NCI-H748 (cell line): ENCODE measurements at regions not wholly inside any gene's neighbourhood (a gene's known extent, or its start where the extent isn't known, plus 50 kb on each side); places are given as distances from the start of the nearest gene placed in this dataset.
"Not testable (repeated sequence)": the region's sequence is repeated elsewhere in the genome, so short reads cannot be mapped to it uniquely, and the experiment has no call there.

ENCODE experiments used
- DNase-seq: peaks from one replicate; lab custom pipeline; 2025; ENCODE audit not compliant: unreplicated experiment; lab: John Stamatoyannopoulos, UW

DNA sequence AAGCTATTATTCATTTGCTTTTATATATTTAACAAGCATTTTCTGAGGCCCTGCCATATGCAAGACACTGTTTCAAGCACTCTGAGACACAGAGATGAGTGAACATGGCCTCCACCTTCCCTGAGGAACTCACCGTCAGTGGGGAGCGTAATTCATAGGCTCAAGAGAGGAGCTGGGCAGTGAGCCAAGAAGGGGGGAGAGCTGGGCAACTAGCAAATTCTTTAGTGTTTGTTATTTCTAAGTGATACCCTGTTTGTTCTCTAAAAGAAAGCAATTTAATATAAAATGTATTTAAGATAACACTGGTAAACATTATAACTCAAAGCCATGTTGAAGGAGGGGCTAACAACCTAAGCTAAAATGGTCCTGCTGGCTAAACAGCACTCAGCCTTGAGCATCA lies 119.2 kb upstream of the NGF start:
- DNase-seq: peak; percentile 58

DNA sequence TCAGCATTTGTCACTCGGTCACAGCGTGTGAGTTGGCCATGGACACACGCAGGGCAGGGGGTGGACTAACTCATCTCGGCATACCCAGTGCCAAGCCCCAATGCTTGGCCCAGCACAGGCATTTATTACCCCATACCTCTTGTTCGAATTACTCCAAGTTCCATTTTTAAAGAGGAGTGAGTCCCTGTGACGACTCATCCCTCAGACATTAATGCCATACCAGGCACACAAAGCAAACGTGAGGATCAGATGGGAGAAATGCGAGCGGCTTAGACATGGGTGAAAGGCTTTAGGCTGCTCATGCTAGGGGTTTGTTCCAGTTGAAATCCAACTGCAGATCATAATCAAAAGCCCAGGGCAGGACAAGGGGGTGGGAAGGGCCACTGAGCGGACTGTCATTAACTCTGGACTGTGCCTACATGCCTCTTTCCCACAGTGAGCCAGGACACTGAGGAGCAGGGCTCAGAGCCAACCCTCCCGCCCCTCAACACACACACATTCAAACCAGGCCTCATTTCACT lies 118.5 kb upstream of the NGF start:
- peak; percentile 29 for DNase-seq

DNA sequence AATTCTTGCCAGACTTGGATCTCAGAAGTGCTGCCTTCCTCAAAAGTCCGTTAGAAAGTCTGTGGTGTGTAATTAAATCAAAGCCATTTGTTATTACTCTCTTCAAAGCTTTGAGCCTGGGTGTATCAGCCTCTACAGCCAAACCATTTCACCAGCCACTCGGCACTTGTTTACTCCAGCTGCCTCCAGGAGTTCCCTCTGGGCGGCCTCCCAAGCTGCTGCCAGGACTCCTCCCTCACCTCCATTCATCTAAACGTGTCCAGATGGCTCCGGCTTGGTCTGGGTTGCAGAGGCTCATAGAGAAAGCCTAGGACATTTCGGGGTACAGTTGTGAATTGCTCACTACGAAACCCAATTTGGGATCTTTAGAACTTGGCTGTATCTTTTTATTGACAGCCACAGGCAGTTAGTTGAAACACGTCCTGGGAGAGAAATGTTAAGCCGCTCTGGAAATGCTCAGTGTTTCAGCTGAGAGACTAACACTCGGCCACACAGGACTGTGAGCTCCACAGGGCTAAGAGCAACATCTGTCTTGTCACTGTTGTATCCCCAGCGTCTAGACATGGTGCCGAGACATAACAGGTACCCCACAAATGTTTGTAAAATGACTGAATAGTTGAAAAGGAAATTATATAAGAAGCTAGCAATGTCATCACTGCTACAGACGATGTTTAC lies 116.9 kb upstream of the NGF start:
- peak; percentile 74 for DNase-seq

DNA sequence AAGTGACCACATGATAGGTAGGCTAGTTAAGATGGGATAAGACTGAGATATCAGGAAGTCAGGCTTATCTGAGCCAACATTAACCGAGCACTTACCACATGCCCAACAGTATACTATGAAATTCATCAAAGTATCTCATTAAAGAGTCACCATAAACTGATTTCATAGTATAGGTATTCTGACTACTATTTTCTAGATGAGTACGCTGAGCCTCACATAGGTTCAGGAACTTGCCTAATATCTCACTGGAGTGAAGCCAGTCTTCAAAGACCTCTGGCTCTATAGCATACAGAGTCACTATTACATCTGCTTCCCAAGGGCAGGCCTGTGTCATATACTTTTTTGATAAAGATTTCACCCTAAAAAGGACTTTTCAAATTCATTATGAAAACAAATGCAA lies 115.6 kb upstream of the NGF start:
- DNase-seq: no peak

DNA sequence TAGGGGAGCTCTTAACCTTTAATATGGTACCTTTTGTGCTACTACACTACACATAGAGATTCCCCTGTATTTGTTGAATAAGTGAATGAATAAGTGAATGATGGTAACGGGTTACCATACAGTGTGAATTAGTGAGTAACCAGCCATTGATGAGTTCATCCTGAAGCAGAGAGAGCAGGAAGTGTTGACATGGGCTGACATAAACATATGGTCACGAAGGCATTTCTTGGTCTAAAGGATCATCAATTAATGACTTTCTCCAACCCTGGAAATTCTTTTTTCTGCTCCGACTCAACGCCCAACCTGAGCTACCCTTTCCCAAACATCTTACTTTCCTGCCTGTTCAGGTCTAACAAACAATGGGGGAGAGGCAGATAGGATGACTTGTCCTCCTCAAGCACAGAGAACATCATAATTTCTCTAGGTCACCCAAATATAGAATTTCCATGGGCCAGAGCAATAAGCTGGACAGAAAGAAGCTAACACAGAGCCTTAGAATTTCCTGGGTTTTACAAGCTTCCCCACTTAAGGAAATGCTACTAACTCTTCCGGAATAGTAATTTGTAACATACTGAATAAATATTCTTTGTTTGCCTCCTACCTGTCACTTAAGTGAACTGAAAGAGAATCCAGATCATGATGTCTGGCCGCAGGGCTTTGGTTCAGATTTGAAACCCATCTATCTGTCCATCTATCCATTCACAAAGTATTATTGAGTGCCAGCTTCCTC lies 114.7 kb upstream of the NGF start:
- DNase-seq: no peak

DNA sequence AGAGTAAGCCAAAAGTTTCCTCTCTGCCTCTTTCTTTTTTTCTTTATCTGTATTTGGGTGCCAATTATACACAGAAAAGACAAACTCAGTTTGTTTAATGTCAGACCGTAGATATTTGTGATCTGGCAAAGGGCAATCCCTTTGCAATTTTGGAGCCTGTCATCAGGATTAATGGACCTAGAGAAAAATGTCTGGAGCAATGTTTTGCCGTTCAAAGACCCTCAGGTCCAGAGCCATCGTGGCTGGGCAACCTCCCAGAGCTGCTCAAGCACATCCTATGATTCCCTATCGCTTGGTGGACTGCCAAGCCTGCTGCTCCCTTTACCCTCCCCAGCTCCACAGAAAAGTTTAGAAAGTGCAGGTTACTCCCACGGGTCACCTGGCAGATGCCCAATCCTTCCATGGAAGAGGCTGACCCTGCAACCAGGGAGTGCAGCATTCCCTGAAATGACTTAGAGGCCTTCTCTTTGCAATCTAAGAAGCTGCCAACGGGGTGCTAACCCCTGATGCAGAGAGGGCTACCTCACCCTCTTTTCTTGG lies 112.5 kb upstream of the NGF start:
- no peak for DNase-seq

DNA sequence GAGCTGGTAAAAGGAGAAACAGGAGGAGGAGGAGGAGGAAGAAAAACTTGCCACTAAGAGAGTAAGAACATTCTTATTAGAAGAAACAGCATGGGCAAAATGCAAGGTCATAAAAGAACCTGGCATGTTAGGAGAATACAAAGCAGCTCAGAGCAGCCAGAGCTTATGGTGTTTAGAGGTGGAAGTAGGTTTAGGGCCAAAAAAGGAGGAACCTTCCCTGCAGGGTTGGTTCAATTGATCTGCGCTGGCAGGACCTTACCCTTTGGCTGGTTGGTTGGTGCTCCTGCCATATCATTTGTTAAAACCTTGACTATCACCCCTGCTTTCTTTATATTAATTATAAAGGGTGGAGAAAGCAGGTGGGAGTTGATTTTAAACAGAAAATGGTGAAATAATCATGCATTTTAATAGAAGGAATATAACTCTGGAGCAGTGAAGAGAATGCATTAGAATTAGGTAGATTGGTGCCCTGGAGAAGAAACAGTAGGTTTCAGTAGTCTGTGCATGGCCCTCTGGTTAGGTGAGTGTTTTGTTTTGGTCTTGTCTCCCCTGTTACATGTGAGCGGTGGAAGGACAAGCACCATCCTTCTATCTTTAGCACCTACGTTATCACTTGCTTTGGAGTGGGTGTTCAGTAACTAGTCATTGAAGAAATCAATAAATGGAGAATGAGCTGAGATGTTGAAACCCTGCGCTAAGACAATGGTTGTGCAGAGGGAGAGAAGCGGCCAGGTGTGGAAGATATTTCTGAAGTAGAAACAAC lies 110.4 kb upstream of the NGF start:
- DNase-seq: no peak

DNA sequence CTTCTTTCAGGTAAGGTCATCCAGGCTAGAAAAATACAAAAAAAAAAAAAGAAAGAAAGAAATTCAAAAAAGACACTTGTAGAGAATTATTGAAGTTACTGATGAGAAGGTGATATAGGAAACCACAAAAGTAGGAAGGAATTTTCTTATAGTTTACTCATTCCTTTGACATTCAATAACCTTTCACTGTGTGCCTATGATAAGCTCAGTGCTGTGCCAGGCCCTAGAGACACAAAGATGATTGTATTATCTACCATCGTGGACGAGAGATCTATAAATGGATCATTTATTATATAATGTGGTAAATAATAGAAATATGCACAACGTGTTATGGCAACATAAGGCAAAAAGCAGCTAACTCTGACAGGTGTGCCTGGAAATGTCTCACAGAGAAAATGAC lies 109.6 kb upstream of the NGF start:
- DNase-seq: no peak

DNA sequence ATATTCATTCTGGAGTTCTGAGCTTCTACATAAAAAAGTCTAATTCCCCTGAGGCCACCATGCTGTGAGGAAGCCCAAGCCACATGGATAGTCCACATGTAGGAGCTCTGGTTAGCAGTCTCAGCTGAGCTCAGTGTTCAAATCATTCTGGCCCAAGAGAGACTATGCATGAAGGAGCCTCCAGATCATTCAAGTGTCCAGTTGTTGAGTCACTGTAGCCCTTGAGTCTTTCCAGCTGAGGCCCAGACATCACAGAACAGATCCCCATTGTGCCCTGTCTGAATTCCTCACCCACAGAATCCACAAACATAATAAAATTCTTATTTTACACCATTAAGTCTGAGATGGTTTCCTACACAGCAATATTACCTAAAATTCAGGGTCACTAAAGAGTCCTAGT lies 107.0 kb upstream of the NGF start:
- no peak for DNase-seq

DNA sequence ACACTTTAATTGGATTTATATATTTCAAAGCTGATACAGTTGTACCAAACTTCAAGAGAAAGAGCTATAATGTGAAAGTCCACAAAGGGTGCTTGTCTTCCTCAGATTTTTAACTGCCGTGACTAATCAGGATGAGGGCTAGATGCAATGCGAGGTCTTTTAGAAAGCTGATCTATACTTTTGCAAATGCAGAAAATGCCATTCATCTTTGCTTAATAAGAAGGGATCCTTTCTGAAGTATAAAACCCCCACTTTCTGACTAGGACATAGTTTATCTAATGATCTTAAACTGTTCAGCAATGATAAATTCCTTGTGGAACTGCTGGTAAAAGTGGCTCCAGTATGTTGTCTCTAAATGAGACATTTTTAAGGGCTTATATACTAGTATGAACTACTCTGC lies 102.7 kb upstream of the NGF start:
- no peak for DNase-seq

DNA sequence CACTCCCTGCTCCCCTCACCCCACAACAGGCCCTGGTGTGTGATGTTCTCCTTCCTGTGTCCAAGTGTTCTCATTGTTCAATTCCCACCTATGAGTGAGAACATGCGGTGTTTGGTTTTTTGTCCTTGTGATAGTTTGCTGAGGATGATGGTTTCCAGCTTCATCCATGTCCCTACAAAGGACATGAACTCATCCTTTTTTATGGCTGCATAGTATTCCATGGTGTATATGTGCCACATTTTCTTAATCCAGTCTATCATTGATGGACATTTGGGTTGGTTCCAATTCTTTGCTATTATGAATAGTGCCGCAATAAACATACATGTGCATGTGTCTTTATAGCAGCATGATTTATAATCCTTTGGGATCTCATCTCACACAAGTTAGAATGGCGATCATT lies 101.5 kb upstream of the NGF start:
- DNase-seq: not testable (repeated sequence)

DNA sequence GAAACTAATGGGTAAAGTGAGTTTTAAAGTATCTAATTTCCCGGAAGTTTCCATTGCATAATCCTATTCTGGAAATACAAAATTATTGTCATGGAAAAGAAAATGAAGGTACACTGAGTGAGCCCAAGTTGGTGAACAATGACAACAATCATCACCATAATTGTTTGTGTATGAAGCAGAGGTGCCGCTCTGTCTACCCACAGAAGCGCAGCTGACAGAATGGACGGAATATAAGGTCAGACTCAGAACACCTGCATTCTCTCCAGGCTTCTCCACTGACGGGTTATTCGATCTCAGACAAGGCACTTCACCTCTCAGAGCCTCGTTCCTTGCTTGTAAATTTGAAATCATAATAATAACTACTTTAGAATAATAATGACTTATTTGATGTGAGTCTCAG lies 99.1 kb upstream of the NGF start:
- peak; percentile 95 for DNase-seq

DNA sequence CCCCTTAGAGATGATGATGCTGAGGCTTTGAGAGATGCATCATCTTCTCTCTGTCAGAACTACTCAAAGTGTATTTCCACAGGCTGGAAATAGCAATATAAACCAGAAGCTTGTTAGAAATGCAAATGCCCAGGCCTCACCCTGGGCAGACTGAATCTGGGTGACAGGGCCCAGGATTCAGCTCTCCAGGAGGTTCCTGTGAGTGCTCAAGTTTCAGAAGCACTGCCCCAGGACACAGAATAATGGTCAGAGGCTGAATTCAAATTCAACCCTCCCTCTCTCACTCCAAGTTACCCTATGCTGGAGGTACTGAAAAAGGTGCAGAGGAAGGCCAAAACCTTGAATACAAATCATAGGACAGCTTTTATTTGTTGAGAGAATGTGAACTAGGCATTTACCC lies 98.5 kb upstream of the NGF start:
- DNase-seq: peak; percentile 31

DNA sequence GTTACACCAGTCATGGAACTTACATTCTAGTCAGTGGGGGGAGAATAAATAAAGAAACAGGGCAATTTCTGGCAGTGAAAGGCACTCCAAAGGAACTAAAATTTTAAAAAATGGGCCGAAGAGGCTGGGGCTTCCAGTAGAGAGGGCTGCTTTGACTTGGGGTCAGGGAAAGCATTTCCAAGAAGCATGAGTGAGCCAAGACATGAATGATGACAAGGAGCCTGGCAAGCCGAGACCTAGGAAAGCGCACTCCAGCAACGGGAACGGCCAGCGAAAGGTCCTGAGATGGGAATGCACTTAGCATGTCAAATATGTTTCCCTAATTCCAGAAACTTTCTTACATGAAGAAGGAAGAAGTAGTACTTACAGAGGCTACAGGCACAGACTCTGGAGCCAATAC lies 95.4 kb upstream of the NGF start:
- DNase-seq: no peak

DNA sequence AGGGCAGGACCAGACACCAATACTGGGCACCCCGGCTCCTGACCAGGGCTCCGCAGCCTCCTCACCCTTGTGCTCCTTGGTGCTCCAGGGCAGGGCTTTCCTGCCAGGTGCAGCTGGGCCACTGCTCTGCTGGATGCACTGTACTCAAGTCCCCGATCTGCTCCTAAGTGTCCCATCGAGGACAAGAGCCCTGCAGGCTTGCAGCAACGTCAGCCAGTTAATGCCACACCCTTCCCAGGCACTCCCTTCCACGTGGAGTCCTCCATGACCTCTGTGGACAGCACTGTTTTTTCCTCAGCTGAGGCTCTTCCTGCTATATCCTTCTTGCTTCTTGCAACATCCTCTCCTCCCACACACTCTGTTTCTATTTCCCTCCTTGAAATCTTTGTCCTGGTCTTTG lies 94.0 kb upstream of the NGF start:
- no peak for DNase-seq

DNA sequence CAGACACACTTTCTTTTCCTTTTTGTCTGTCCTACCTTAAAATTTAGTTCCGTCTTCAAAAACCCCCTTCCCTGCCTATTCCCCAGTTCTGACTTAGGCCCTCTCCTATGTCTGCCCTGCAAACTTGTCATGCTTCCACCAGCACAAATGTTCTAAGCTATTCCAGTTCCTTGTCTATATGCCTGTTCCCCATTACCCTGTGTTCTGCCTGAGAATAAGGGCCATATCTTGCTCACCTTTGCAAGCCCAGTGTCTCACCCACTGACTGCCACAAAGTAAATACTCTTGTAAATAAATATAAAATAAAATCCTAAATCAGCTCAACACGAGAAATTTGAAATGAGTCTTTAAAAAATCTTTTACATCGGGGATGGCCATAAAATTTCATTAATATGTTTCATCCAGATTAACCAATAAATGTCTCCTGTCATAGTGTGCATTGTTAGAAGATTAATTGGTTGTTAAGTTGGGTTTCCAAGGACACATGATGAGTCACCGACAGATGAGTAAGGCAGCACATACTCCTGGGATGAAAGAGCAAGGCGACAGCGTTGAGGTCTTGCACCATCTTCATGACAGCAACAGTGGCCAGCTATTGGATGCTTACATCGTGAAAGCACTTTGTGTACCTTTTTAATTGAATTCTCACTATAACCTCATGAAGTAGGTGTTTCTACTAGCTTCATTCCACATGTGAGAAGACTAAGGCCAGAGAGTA lies 92.6 kb upstream of the NGF start:
- DNase-seq: peak; percentile 54

DNA sequence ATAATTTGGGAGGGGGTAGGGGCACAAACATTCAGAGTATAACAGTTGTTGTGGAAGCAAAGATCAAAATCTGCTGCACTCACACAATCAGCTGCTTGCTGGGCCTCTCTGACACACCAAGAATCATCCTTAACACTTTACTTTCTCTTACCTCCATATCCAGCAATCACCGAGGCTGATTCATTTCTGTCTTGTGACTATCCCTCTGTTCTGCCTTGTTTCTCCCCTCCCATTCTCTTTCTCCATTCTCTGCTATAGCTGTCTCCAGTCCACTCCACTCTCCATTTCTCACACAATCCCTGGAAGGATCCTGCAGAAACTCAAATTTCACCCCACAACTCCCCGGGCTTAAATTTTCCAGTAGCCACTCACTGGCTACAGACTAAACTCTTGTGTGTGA lies 91.8 kb upstream of the NGF start:
- no peak for DNase-seq

DNA sequence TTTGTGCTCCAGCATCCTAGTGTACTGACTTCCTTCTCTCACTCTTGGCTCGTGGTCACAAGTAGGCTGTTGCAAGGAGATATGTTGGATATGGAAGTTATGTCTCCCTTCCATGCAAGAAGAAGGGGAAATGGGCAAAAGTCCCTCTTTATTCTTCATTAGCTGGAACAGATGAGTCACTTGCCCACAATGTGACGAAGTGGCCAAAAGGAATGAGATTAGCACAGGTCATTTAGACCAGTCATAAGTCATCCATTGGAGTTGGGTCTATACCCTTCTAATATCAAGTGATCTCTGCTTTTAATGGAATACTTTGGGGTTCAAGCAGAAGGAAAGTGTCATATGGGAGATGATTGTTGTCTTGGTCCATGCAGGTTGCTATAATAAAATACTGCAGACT lies 91.2 kb upstream of the NGF start:
- DNase-seq: no peak

DNA sequence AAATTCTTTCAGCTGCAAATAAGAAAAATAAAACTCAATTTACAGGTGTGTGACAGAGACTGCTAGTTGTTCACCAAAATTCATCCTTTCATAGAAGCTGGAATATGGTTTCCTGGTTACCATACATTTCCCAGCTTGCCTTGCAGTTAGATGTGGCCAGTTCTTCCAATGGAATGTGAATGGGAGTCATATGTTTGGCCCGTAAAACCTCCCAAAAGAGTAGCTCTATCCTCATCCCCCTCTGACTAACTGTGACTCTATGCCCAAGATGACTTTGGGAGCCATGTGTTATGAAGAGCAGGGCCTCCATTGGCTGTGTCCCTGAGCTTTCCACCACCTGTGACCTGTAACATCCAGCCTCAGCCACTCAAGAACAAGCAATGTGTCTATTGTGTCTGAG lies 90.6 kb upstream of the NGF start:
- no peak for DNase-seq

DNA sequence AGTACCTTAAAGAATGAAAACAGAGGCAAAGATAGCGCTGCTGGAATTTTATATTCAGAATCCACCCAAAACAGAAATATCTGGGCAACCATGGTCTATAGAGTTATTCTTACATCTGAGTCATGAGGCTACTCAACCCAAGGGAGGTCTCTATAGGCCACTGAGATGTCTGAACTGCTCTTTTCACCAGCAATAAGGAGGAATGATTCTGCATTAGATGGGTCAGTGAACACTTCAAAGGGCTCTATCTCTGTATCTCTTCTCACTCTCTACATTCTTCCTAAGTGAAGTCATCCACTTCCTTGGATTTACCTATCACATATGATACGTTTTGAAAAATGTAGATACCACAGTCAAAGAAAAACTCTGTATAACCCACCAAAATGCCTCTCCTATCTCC lies 90.2 kb upstream of the NGF start:
- DNase-seq: no peak

DNA sequence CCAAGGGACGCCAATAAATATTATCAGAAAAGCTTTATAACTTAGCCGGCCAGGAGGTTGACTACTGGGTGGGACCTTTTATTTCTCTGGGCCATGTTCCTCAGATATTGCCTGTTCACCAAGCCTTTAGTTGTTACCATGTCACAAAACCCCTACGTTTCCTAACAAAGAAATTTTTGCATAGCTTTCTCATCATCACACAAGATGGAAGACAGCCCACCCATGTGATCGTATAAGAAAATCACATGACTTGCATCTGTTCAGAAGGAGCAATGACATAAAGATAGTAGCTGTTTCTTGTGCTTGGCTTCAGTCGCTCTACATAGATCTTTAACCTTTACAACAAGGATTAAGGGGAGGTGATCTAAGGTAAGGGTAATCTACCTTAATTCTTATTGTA lies 88.9 kb upstream of the NGF start:
- DNase-seq: no peak
